ENCODE measurements at regions not wholly inside any gene's neighbourhood (a gene's known extent, or its start where the extent isn't known, plus 50 kb on each side); places are given as distances from the start of the nearest gene placed in this dataset.

- TF ChIP-seq, protein P1, sequence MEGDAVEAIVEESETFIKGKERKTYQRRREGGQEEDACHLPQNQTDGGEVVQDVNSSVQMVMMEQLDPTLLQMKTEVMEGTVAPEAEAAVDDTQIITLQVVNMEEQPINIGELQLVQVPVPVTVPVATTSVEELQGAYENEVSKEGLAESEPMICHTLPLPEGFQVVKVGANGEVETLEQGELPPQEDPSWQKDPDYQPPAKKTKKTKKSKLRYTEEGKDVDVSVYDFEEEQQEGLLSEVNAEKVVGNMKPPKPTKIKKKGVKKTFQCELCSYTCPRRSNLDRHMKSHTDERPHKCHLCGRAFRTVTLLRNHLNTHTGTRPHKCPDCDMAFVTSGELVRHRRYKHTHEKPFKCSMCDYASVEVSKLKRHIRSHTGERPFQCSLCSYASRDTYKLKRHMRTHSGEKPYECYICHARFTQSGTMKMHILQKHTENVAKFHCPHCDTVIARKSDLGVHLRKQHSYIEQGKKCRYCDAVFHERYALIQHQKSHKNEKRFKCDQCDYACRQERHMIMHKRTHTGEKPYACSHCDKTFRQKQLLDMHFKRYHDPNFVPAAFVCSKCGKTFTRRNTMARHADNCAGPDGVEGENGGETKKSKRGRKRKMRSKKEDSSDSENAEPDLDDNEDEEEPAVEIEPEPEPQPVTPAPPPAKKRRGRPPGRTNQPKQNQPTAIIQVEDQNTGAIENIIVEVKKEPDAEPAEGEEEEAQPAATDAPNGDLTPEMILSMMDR (IDR thresholded peaks at IDR 0.05): no peak
- TF ChIP-seq POLR2A (IDR thresholded peaks at IDR 0.05) (no peak), POLR2AphosphoS5 (IDR thresholded peaks at IDR 0.05) (no peak)
Measured at GRCh38 chr7:41449694-41450093, 253.2 kb downstream of the INHBA start.

All from breast epithelium (tissue), 3 donors.